ENCODE measurements at regions not wholly inside any gene's neighbourhood (a gene's known extent, or its start where the extent isn't known, plus 50 kb on each side); places are given as distances from the start of the nearest gene placed in this dataset.

DNA sequence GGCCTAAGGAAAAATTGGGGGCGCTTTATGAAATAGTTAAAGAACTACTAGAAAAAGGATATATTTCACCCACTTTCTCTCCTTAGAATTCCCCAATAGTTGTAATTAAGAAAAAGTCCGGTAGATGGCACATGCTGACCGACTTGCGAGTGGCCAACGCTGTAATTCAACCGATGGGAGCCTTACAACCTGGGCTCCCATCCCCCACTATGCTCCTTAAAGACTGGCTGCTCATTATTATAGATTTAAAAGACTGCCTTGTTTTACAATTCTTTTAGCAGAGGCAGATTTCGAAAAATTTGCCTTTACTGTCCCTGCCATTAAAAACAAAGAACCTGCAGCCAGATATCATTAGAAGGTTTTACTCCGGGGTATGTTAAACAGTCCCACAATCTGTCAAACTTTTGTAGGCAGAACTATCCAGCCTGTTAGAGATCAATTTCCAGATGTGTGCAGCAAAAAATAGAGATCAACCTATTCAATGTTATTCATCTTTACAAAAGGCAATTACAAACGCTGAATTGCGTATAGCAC lies 58.5 kb upstream of the PRSS16 start:
- TF ChIP-seq POLR2AphosphoS5 (IDR thresholded peaks at IDR 0.05) (no peak), CTCF (IDR thresholded peaks at IDR 0.05) (peak; percentile 74 to 85 (median 78))

Measured in transverse colon (tissue), 4 donors.